GM19023 (cell line): ENCODE measurements at regions not wholly inside any gene's neighbourhood (a gene's known extent, or its start where the extent isn't known, plus 50 kb on each side); places are given as distances from the start of the nearest gene placed in this dataset.

Experiments used
- ATAC-seq: cut with Tn5 transposase; IDR thresholded peaks from one replicate; pipeline ENCODE4 v1.9.1; 2021; ENCODE audit warnings: mild to moderate bottlenecking, moderate library complexity; ENCODE audit not compliant: unreplicated experiment

DNA sequence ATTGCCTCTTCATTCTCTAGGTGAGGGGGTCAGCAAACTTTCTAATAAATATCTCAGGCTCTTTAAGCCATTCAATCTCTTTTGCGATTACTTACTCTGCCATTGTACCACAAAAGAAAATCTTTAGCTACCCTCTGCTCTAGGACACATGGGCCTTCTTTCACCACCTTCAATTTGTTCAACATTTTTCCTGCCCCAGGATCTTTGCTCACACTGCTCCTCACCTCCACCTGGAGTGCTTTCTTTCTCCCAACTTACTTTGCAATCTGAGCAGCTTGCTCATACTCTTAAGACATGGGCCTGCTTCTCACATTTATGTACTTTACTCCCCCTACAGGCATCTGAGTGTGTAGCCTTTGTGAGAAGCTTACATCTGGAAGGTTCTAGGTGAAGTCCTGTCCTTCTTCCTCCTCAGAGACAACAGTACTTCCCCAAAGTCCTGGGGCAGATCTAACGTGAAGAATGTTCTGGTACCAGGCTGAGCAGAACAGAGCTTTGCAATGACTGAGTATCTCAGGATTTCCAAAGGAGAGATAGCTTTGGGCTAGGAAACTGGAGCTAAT, 55.0 kb upstream of the PRDM5 start:
- ATAC-seq, result peak; percentile 80

DNA sequence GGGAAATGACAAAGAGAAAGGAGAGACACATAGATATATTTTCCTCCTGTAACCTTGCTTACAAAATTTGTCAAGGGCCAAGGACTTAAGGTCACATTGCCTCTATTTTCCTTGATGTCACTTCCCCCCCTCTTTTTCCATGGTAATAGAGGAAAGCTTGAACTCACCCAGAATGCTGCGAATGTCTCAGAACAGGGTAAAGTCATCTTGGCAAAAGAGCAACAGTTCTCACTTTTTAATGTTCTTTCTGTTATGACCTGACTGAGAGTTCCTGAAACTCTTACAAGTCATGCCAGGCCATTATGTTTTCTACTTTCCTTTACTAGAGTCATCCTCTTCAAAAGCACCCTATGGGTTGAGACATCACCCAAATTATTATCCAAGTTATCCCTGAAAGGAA, 50.7 kb upstream of the PRDM5 start:
- no peak for ATAC-seq
